EH (cell line): ENCODE measurements at regions not wholly inside any gene's neighbourhood (a gene's known extent, or its start where the extent isn't known, plus 50 kb on each side); places are given as distances from the start of the nearest gene placed in this dataset.
"Not testable (repeated sequence)": the region's sequence is repeated elsewhere in the genome, so short reads cannot be mapped to it uniquely, and the experiment has no call there.

ENCODE experiments used
- DNase-seq: peaks from one replicate; pipeline ENCODE4 v3.0.0-alpha.2; 2015; ENCODE audit warnings: low read depth

DNA sequence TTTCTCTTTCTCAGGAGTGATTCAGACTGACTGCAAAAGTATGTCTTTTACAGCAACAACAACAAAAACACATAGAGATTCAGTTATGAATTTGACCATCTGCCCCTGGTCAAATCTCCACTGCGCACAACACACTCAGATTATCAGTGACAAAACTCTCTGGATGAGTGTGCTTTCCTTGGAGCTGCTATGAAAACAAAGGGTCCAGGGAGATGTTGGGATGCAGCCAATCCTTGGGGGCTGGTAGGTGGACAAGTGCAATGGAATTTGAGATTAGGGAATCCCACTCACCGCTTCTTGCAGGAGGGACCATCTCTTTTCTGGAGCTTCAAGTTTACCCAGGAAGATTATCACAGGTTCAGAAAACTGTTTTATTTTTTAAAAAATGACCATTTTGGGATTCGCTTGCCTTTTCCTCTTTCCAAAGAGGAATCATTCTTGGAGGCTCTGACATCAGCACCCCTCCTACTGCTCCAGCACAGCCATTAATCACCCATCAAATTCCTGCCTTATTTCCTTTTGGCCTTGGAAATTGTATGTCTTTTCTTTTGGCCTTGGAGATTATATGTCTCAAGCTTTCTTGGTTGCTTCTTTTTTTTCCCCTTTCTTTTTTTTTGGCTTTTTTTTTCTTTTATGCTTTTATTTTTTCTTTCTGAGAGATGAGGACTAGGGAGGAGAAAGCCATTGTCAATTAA is 311.8 kb downstream of the TSHZ3 start:
- DNase-seq = no peak

DNA sequence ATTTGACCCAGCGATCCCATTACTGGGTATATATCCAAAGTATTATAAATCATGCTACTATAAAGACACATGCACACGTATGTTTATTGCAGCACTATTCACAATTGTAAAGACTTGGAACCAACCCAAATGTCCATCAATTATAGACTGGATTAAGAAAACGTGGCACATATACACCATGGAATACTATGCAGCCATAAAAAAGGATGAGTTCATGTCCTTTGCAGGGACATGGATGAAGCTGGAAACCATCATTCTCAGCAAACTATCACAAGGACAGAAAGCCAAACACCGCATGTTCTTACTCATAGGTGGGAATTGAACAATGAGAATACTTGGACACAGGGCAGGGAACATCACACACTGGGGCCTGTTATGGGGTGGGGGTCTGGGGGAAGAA is 317.8 kb downstream of the TSHZ3 start:
- DNase-seq = not testable (repeated sequence)

DNA sequence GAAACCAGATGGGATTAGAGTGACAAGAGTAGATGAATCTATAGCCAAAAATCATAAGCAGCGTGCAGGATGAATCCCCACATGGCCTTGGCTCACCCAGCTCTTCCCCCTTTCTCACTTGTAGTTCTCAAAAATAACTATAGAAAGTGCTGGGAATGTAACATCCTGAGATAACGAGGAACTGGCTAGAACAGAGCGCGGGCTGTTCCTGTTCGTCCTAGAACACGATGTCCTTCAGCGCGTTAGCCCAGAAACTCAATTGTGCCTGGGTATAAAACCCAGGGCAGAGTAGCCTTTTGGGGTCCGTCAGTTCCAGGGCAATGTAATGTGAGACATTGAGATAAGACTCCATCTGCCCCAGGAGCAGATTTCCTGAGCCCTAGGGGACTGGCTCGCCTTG is 326.2 kb downstream of the TSHZ3 start:
- DNase-seq = no peak

GRCh38 chr19:31018936-31019335 is 330.3 kb downstream of the TSHZ3 start:
- no peak for DNase-seq

GRCh38 chr19:31015778-31016177 is 333.5 kb downstream of the TSHZ3 start:
- no peak for DNase-seq

DNA sequence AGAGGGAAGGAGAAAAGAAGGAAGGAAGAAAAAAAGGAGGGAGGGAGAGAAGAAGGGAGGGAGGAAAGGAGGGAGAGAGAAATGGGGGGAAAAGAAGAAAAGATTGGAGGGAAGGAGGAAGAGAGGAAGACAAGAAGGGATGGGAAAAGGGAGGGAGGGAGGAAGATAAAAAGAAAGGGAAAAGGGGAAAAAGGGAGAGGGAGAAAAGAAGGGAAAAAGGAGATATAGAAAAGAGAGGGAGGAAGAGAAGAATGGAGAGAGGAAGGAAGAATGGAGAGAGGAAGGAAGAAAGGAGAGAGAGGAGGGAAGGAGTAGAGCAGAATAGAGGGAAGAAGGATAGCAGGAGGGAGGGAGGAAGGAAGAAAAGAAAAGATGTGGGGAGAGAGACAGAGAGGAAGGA is 334.6 kb downstream of the TSHZ3 start:
- no peak for DNase-seq

DNA sequence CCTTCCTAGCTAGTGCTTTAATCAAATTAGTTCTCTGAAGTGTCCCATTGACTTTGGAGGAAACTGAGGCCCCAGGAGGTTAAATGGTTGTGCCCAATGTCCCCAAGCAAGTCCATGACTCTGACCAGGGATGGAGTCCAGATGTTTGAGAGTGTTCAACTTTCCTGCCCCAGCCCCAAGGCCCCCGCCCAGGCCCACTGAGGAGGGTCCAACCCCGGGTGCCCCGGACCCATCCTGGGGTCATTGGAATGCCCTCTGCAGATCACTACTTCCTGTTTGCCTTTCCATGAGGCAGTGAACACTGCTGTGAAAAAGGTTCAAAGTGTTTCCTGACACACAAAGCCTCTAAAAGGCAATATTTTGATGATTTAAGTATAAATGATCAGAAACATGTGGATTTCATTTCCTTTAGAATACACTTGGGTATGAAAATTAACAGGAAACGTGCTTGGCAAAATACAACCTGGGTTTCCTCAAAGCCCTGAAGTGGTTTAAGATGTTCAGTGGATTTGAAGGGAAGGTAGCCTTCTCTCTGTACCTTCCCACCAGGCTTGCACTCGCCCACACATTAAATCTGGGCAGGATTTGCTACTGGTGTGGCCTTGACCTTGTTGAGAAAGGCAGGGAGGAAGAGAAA is 335.7 kb downstream of the TSHZ3 start:
- no peak for DNase-seq

GRCh38 chr19:31002518-31003244 is 346.6 kb downstream of the TSHZ3 start:
- DNase-seq = no peak

- no peak for DNase-seq
These were observed 347.2 kb downstream of the TSHZ3 start for GRCh38 chr19:31001991-31002390.

DNA sequence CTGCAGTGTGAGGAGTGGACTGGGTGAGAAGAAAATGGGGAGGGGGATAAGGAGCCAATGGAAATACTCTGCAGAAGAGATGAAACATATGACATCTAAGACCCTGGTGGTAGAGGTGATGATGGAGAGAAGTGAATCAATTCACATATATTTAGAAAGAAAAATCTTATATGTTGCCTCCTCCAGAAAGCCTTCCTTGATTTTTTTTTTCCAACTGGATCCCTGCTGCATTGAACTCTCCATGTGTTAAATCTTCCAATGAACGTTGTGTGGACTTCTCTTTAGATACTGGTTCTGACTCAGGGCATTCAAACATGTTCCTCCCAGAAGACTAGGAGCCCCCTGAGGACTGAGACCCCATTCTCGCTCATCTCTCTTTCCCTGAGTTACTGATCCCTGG is 348.3 kb downstream of the TSHZ3 start:
- DNase-seq = no peak

DNA sequence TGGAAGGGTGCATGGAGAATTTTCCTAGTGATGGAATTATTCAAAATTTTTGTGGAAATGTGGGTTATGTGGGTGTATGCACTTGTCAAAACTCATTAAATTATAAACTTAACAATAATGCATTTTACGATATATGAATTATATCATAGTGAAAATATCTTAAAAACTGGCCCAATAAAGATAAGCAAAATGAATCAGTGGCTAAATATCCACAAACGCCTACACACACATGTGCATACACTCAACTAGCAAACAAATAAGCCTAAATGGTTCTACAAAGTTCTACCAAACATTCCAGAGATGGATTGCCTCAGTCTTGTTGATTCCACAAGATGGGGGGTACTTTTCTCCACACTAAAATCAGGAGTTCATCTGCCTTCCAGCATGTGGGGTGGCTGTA is 349.5 kb downstream of the TSHZ3 start:
- DNase-seq = no peak

DNA sequence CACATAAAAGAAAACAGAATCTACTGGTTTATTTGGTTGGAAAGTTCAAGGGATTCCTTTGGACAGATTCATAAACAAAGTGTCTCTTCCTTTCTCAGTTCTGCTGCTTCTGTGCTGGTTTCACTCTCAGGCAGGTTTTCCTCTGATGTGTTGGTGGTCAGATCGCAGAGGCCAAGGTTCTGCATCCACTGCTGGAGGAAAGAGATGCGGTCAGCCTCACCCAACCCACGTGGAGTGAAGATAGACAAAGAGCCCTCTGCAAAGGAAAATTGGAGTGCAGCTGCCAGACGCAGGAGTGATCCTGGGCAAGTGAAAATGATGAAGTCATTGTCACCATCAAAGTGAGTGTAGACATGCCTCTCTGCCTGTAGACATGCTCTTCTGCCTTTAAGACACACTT is 352.0 kb downstream of the TSHZ3 start:
- no peak for DNase-seq

DNA sequence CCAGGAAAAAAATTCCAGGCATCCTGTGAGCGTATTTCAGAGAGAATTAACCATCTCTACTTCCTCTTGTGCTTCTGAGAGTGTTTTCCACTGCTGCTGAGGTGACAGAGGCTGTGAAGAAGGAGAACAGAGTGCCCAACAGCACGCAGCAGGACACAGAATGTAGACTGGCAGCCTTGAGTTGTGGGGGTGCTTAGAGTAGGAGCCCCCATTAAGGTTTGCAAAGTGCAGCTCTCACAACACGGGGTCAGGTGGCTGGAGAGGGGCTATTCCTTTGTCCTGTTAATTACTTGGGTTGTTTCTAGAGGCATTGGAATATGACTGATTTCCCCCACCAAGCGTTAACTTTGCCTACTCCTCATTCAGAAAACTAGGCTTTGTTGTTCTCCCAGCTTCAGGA is 370.6 kb downstream of the TSHZ3 start:
- DNase-seq = no peak

- DNase-seq = no peak
These were observed 379.6 kb downstream of the TSHZ3 start for GRCh38 chr19:30969591-30969990.

- no peak for DNase-seq
These were observed 380.3 kb downstream of the TSHZ3 start for GRCh38 chr19:30968841-30969399.

DNA sequence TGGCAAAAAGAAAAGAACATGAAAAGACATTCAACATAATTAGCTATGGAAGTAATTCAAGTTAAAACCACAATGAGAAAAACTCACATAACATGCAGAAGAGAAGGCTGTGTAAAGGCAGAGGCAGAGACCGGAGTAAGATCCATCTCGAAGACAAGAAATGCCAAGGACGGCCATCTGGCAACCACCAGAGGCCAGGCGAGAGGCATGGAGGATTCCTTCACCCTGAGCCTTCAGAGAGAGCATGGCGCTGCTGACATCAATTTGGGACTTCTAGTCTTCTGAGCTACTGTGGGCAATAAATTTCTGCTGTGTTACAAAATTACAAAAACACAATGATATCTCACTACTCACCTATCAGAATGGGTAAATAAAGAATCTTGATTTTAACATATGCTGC is 381.0 kb downstream of the TSHZ3 start:
- peak; percentile 13 for DNase-seq

DNA sequence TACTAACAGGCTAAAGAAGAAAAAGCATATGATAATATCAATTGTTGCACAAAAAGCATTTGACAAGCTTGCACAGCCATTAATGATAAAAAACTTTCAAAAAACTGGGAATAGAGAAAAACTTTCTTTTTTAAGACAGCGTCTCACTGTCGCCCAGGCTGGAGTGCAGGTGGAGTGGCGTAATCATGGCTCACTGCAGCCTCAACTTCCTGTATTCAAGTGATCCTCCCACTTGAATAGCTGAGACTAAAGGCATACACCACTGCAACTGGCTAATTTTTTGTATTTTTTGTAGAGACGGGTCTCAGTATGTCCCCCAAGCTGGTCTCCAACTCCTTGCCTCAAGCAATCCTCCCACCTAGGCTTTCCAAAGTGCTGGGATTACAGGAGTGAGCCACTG is 382.8 kb downstream of the TSHZ3 start:
- DNase-seq = no peak

- DNase-seq = no peak
These were observed 390.2 kb downstream of the TSHZ3 start for GRCh38 chr19:30959011-30959410.

DNA sequence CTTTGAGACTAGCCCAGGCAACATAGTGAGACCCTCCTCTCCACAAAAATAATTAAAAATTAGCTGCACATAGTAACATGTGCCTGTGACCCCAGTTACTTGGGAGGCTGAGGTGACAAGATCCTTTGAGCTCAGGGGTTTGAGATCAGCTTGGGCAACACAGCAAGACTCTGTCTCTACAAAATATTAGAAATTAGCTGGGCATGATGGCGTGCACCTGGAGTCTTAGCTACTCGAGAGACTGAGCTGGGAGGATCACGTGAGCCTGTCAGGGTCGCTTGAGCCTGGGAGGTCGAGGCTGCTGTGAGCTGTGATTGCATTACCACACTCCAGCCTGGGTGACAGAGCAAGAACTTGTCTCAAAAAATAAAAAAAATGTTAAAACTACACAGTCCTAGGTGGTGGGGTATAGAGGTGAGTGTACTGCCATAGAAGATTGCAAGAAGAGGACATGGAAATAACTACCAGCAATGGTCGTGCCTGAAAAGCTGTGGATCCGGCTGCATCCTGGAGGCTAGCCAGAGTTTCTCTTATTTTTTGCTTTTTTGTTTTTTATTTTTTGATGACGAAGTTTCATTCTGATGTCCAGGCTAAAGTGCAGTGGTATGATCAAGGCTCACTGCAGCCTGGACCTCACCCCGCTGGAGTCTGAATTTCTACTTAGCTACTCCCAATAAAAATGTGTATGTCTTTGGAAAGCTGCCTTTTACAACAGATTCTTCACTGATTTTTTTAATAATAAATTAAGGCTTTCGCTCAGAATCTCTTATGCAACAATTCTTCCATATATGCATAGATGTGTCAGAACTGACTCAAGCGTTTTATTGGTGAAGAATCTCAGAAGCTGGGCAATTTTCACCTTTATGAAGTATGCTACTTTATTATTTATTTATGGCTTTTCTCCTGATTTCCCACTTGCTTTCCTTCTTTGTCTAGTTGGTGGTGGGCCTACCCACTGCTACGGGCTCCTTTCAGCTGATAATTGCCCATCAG is 393.8 kb downstream of the TSHZ3 start:
- no peak for DNase-seq

- DNase-seq = not testable (repeated sequence)
These were observed 404.8 kb downstream of the TSHZ3 start for GRCh38 chr19:30944276-30944932.
